Stimulated activated CD4-positive, alpha-beta T cell treated with anti-CD3 and anti-CD28 coated beads, TNF-alpha, amount 100 ng/mL, for 1 hour (primary cell): ENCODE measurements at regions not wholly inside any gene's neighbourhood (a gene's known extent, or its start where the extent isn't known, plus 50 kb on each side); places are given as distances from the start of the nearest gene placed in this dataset.

Experiments used
- DNase-seq, 3 donors: peaks; one replicate each; pipeline ENCODE4 v3.0.0-alpha.2; 2020; ENCODE audit warnings: low read depth in 3 of 3, low spot score in 1 of 3

- no peak for DNase-seq
These were observed 201.1 kb upstream of the ARGLU1 start for GRCh38 chr13:106768991-106769390.

- no peak for DNase-seq
These were observed 194.8 kb upstream of the ARGLU1 start for GRCh38 chr13:106762708-106763107.

- DNase-seq = no peak
These were observed 188.5 kb upstream of the ARGLU1 start for GRCh38 chr13:106756446-106756845.

- no peak for DNase-seq
These were observed 187.6 kb upstream of the ARGLU1 start for GRCh38 chr13:106755542-106755941.

GRCh38 chr13:106753251-106753650 lies 185.3 kb upstream of the ARGLU1 start:
- DNase-seq = no peak

GRCh38 chr13:106752584-106753170 lies 184.7 kb upstream of the ARGLU1 start:
- DNase-seq = no peak

GRCh38 chr13:106748785-106749184 lies 180.8 kb upstream of the ARGLU1 start:
- DNase-seq = no peak

GRCh38 chr13:106744516-106744915 lies 176.6 kb upstream of the ARGLU1 start:
- DNase-seq = no peak

GRCh38 chr13:106738186-106738678 lies 170.3 kb upstream of the ARGLU1 start:
- no peak for DNase-seq

GRCh38 chr13:106736941-106737340 lies 169.0 kb upstream of the ARGLU1 start:
- no peak for DNase-seq

GRCh38 chr13:106734198-106734597 lies 166.3 kb upstream of the ARGLU1 start:
- DNase-seq = no peak

GRCh38 chr13:106723036-106723435 lies 155.1 kb upstream of the ARGLU1 start:
- DNase-seq = no peak

GRCh38 chr13:106722620-106723019 lies 154.7 kb upstream of the ARGLU1 start:
- DNase-seq = no peak

GRCh38 chr13:106721599-106721998 lies 153.7 kb upstream of the ARGLU1 start:
- DNase-seq = no peak

GRCh38 chr13:106714271-106714982 lies 146.5 kb upstream of the ARGLU1 start:
- no peak for DNase-seq

GRCh38 chr13:106712381-106712780 lies 144.4 kb upstream of the ARGLU1 start:
- no peak for DNase-seq

GRCh38 chr13:106710266-106710665 lies 142.3 kb upstream of the ARGLU1 start:
- no peak for DNase-seq

GRCh38 chr13:106709522-106709921 lies 141.6 kb upstream of the ARGLU1 start:
- DNase-seq = no peak

GRCh38 chr13:106702505-106702904 lies 134.6 kb upstream of the ARGLU1 start:
- no peak for DNase-seq

GRCh38 chr13:106701771-106702341 lies 133.9 kb upstream of the ARGLU1 start:
- DNase-seq = no peak

GRCh38 chr13:106700439-106700838 lies 132.5 kb upstream of the ARGLU1 start:
- DNase-seq = no peak

- DNase-seq = no peak
These were observed 132.1 kb upstream of the ARGLU1 start for GRCh38 chr13:106700007-106700406.
